Hepatocyte (in vitro differentiated cells): ENCODE measurements at regions not wholly inside any gene's neighbourhood (a gene's known extent, or its start where the extent isn't known, plus 50 kb on each side); places are given as distances from the start of the nearest gene placed in this dataset.

Experiments used
- CTCF ChIP-seq: fragments of 200-600 bp; sonication (generic); IDR thresholded peaks from 2 replicates; pipeline ENCODE4 v1.5.1; 2016; ENCODE audit warnings: antibody characterized with exemption, mild to moderate bottlenecking; ENCODE audit not compliant: poor library complexity
- EZH2 ChIP-seq: fragments of 200-600 bp; sonication (generic); IDR thresholded peaks from 2 replicates; pipeline ENCODE4 v1.6.1; 2016; ENCODE audit warnings: antibody characterized with exemption, mild to moderate bottlenecking, borderline replicate concordance
- EZH2phosphoT487 ChIP-seq: fragments of 200-600 bp; sonication (generic); IDR thresholded peaks from one replicate; pipeline ENCODE4 v1.6.1; 2018; ENCODE audit warnings: antibody characterized with exemption, mild to moderate bottlenecking, low read depth, moderate library complexity; ENCODE audit not compliant: unreplicated experiment, severe bottlenecking

- no peak for TF ChIP-seq CTCF
- no peak for TF ChIP-seq EZH2
- TF ChIP-seq EZH2phosphoT487: no peak
Measured at GRCh38 chr6:112665815-112666214, 318.7 kb downstream of the RFPL4B start.
